GM23248 (cell line): ENCODE measurements at regions not wholly inside any gene's neighbourhood (a gene's known extent, or its start where the extent isn't known, plus 50 kb on each side); places are given as distances from the start of the nearest gene placed in this dataset.

Source experiments
- EZH2 ChIP-seq: fragments of 200-600 bp; sonication (generic); IDR thresholded peaks from 2 replicates; pipeline ENCODE4 v1.6.1; 2018; ENCODE audit warnings: antibody characterized with exemption, mild to moderate bottlenecking; ENCODE audit not compliant: insufficient read depth, poor library complexity, severe bottlenecking
- EZH2phosphoT487 ChIP-seq: fragments of 200-600 bp; sonication (generic); IDR thresholded peaks from 2 replicates; pipeline ENCODE4 v1.6.1; 2018; ENCODE audit warnings: antibody characterized with exemption, moderate library complexity, mild to moderate bottlenecking, low read depth; ENCODE audit not compliant: insufficient read depth

GRCh38 chrX:122246937-122247336 lies 937.1 kb upstream of the GRIA3 start:
- TF ChIP-seq EZH2 (no peak), EZH2phosphoT487 (no peak)
